Stimulated activated CD4-positive, alpha-beta T cell treated with anti-CD3 and anti-CD28 coated beads, Interleukin-12 subunit alpha, Interleukin-12 subunit beta, amount 100 ng/mL, for 24 hours (primary cell): ENCODE measurements at regions not wholly inside any gene's neighbourhood (a gene's known extent, or its start where the extent isn't known, plus 50 kb on each side); places are given as distances from the start of the nearest gene placed in this dataset.

Experiments used
- DNase-seq, 2 experiments: peaks; one replicate each; pipeline ENCODE4 v3.0.0-alpha.2; 2020; ENCODE audit warnings: low read depth in 2 of 2

DNA sequence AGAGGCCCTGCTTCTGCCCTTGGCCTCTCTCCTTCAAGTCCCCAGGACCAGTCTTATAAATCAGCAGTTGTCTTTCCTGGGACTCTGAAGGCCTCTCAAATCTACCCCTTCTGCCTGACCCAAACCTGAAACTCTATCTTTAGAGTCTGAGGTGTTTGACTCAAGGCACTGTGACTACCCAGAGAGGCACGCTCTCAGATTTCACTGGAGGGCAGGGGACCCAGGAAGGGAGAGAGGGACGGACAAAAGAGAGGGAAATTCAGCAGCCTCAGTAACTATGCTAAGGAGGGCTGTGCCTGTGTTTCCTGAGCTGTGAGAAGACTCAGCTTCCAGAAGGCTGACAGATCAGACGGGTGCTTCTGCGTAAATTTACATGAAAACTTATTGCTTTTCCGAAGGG is 217.8 kb downstream of the HAUS1 start:
- no peak for DNase-seq

DNA sequence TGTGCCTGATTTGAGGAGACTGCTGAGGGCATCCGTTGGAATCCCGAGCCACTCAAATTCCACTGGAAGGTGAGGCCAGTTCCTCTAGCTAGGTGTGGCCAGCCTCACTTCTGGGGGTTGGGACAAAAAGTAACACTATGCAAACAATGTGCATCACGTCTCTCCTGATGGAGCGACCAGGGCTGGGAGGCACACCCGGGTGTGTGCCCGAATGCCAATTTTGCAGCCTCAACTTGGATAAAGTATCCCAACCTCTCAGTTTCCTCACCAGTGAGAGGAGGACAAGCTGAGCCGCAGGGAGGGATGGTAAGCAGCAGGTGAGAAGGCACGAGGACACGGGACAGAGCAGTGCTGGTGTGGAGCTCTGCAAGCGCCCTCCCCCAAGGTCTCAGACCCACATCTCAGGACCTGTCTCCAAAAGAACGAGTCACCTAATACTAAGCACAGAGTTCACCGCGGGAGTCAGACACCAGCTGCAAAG is 218.3 kb downstream of the HAUS1 start:
- no peak for DNase-seq

DNA sequence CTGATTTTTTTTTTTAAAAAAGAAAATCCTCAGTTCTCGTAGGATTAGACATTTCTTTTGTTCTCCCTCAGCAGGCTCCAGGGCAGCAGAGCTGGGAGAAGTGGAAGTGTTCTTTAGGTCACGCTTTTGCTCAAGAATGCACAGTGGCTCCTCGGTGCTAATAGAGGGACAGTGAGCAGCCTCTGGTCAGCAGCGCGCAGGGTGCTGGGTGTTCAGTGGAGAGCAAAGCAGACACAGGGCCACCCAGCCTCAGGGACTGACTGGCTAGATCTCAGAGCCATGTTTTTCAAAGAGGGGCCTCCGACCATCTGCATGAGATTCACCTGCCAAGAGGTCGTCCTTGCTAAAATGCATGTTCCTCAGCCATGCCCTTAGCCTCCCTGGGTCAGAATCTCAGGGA is 218.8 kb downstream of the HAUS1 start:
- no peak for DNase-seq

- no peak for DNase-seq
Observed at GRCh38 chr18:46324087-46324955, 220.1 kb downstream of the HAUS1 start.

GRCh38 chr18:46325895-46326294 is 221.7 kb downstream of the HAUS1 start:
- DNase-seq: no peak

DNA sequence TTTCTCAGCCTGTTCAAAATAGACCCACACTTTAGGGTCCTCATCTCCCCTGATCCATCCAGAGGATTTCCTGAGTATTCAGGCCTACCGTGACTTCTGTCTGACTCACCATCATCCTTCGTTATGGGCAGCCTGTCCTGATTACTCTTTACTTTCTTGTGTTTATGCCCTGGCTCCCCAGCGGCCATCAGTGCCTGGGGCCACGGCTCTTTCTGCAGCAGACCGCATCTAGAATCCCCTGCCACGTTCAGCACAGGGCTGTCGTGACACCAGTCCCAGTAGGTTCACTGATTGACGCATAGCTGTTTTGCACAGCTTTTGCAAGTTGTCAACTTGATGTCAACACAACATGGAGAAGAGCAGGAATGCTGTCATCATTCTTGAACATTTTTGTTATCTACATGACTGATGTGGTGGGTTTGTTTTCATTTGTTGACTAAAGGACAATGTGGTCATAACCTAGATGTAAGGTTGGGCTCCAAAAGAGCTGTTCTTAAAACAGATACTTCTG is 225.6 kb downstream of the HAUS1 start:
- DNase-seq: no peak

DNA sequence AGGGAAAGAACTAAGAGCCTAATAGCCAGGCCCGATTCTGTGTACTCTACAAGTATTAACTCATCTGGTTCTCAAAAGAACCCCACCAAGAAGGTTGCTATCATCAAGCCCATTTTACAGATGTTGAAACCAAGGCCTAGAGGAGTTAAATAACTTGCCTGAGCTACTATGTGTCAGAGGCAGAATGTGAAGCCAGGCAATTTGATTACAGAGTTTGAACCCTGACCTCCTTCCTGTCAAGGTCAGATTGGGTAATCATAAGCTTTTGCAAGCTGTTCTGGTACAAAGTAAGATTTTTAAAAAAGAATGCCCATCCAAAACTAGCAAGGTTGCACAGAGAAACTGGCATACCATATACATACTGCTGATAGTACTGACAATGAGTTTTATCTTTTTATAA is 227.1 kb downstream of the HAUS1 start:
- DNase-seq: no peak

DNA sequence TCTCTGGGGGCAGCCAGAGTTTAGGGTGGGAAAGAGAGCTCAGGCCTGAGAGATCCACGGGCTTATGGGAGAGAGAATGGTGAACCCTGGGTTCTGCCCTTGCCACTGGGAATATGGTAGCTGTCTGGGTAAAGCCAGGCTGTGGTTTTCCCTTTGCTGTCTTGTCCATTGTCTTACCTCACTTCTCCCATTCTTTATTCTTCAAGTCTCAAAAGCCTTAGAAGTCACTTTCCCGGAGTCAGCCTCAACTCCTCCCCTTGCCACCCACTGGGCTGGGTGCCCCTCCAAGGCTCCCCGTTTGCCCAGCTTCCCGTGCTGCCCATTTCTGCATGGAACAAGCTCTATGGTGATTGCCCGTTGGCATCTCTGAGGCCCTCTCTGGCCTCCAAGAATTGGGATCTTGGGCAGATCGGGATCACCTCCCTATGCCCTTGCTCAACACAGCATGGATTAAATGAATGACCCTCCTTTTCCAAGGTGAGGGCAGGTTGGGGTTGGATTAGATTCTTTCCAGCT is 228.2 kb downstream of the HAUS1 start:
- no peak for DNase-seq

DNA sequence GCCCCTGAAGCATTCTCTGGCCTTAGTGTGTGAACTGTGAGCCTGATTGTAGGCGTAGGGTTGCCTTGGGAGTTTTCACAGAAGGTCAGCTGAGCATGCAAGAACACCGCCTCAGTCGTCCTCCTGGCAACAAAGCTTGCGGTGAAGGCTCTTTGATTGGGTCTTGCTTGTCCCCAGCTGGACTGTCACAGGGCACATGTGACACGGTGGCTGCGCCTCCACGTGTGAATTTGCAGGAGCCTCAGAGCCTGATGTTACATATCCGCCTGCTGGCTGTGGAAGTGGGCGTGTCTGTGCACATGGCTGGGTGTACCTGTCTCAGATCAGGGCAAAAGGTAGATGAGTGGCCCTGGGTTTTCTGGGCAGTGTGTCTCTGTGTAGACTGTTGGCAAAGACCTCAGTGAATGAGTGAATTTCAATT is 228.7 kb downstream of the HAUS1 start:
- no peak for DNase-seq

DNA sequence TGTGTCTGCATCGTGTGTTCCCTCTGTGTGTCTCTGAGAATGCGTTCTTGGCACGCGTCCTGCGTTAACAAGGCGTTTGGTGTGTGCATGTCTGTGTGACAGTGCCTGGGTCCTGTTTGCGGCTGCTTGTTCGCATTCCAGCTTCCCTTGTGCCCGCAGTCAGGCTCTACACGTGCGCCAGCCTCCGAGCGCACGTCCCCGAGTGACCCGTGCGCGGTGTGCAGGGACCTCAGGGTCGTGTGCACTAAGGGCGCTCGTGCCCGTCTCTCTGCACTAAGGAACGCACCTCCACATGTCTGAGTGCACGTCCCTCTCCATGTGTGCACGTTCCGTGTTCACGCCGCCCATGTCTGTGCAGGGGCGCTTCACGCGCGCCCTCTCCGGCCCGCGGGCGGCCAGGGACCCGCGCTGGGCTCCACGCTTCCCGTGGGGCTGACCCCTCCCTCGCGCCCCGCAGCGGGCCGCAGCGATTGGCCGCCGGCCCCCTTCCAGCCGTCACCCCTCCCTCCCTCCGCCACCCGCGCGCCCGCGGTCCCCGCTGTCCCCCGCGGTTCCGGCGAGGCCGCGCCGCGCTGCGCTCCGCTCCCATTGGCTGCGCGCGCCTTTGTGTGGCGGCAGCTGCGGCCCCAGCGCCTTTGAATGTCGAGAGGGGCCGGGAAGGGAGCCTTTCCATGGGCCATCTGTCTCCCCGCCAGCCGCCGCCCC is 229.4 kb downstream of the HAUS1 start:
- peak in 1 of 2 experiments; percentile 12 for DNase-seq

DNA sequence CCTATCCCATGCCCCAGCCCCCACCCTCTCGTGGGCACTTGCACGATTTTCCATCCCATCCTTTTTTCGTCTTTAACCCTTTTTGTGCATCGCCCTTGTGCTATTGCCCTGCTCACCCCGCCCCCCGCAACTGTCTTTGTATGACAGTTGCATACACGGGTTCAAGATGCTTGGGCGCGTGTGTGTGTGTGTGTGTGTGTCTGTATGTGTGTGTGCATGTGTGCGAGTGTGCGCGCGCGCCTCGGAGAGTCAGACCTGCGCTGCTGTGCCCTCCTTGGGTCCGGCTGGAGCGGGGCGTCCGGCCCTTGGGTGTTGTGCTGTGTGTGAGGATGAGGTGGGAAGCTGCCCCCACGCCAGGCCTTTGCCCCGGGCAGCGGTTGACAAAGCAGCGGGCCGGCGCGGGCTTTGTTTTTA is 230.7 kb downstream of the HAUS1 start:
- no peak for DNase-seq

- DNase-seq: no peak
Observed at GRCh38 chr18:46335534-46336101, 231.4 kb downstream of the HAUS1 start.

GRCh38 chr18:46336278-46337111 is 232.3 kb downstream of the HAUS1 start:
- no peak for DNase-seq

DNA sequence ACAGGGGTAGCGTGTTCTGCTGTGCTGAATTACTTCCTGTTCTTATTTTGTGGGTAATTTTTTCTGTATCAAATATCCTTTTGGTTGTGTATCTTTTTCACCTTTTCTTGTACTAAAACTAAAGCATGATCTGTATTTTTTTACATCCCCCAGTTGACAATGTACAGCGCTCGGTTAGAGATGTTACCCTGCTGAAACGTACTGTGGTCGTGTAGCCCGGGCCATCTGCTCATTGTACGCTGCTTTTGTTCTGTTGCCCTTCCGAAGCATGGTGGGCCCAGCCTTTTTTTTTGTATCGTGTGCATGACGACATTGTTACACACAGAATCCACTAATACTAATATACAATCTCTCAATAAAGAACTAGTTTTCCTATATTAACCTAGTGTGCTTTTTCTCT is 233.1 kb downstream of the HAUS1 start:
- no peak for DNase-seq

GRCh38 chr18:46338205-46338604 is 234.0 kb downstream of the HAUS1 start:
- DNase-seq: no peak

DNA sequence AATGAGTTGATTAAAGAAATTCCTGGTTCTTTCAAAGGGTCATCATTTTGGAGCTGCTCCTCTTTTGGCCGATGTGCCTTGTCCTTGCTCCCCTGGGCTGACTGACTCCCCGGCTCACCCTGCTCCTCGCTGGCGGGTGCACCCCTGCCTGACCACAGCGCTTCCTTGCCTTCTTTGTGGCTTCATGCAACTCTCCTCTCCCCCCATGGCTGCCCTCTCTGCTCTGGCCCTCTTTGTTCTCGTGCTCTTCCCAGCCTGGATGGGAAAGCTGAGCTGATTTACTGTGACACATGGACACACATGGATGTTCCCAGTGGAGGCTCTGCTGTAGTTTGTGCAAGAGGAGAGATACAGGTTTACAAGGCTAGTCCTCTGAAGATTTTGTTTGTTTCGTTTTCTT is 234.6 kb downstream of the HAUS1 start:
- no peak for DNase-seq

DNA sequence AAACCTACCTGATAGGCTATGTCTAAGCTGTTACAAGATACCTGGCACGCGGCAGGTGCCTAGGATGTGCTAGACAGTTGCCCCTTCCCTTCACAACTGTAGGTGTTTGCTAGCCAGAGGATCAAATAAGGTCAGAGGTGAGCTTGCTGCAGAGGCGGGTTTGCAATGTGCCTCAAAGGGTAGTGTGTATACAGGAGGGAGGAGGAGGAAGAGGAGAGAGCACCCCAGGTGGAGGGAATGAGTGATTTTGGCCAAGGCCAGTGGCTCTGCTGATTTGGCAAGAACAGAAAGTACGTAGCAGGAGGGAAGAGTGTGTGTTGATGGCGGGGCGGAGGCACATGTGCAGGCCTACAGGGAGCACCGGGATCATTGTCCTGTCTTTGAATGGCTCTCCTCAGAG is 236.5 kb downstream of the HAUS1 start:
- no peak for DNase-seq

GRCh38 chr18:46341986-46342525 is 237.9 kb downstream of the HAUS1 start:
- no peak for DNase-seq

- no peak for DNase-seq
Observed at GRCh38 chr18:46343456-46343855, 239.3 kb downstream of the HAUS1 start.

DNA sequence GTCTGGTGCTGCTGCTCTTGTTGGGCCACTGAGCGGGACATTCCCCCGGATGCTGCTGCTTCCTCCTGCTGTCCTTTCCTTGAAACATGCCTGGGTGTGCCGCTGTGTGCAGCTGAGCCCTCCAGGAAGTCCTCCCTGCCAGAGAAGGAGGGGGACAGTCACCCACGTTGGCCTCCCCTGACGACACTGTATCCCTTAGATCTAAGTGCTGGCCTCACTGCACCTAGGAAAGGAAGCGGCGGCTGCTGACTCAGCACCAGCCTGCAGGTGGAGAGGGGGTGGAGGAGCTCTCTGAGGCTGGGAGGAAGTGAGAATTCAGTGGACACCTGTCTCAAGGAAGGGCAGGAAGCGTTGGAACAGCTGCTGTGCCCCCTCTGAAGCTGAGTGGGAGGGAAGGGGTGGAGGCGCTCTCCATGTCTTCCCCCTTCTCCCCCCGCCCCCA is 239.8 kb downstream of the HAUS1 start:
- DNase-seq: peak in 1 of 2 experiments; percentile 13
